Nephron progenitor cell (in vitro differentiated cells): ENCODE measurements at regions not wholly inside any gene's neighbourhood (a gene's known extent, or its start where the extent isn't known, plus 50 kb on each side); places are given as distances from the start of the nearest gene placed in this dataset.
"Not testable (repeated sequence)": the region's sequence is repeated elsewhere in the genome, so short reads cannot be mapped to it uniquely, and the experiment has no call there.

Experiments used
- DNase-seq: peaks from one replicate; pipeline ENCODE4 v3.0.0; 2021
- H3K27ac Mint-ChIP-seq: 2 replicates; pipeline ENCODE4 v1.8.0; 2021; ENCODE audit warnings: mild to moderate bottlenecking, moderate library complexity, mixed read lengths
- H3K27me3 Mint-ChIP-seq: 2 replicates; pipeline ENCODE4 v1.8.0; 2021; ENCODE audit warnings: mild to moderate bottlenecking, low read depth, mixed read lengths; ENCODE audit not compliant: poor library complexity
- H3K36me3 Mint-ChIP-seq: 2 replicates; pipeline ENCODE4 v1.8.0; 2021; ENCODE audit warnings: low read depth, mixed read lengths
- H3K4me1 Mint-ChIP-seq: 2 replicates; pipeline ENCODE4 v1.8.0; 2021; ENCODE audit warnings: mixed read lengths
- H3K4me3 Mint-ChIP-seq: 2 replicates; pipeline ENCODE4 v1.8.0; 2021; ENCODE audit warnings: mild to moderate bottlenecking, moderate library complexity, mixed read lengths
- H3K9me3 Mint-ChIP-seq: 2 replicates; pipeline ENCODE4 v1.8.0; 2021; ENCODE audit warnings: mild to moderate bottlenecking, moderate library complexity, mixed read lengths
- CTCF ChIP-seq: fragments of 200-600 bp; sonication (generic); IDR thresholded peaks from 2 replicates; pipeline ENCODE4 v1.5.0; 2021; ENCODE audit warnings: antibody characterized with exemption

GRCh38 chrX:55841962-55842752 lies 124.6 kb downstream of the RRAGB start:
- peaks cover 54% of the 10 kb centered on the region for H3K9me3 Mint-ChIP-seq
- H3K4me3 Mint-ChIP-seq, result no peak overlapping the region
- H3K4me1 Mint-ChIP-seq, result no peaks in the 10 kb centered on the region
- H3K27me3 Mint-ChIP-seq, result no peaks in the 10 kb centered on the region
- no peak for TF ChIP-seq CTCF
- DNase-seq, result no peak
- H3K36me3 Mint-ChIP-seq, result no peaks in the 10 kb centered on the region
- no peak overlapping the region for H3K27ac Mint-ChIP-seq

- not testable (repeated sequence) for H3K27ac Mint-ChIP-seq, H3K4me3 Mint-ChIP-seq, H3K36me3 Mint-ChIP-seq, H3K4me1 Mint-ChIP-seq, DNase-seq, H3K27me3 Mint-ChIP-seq
- H3K9me3 Mint-ChIP-seq, result peaks cover 66% of the 10 kb centered on the region
These were observed 149.2 kb downstream of the RRAGB start for GRCh38 chrX:55866779-55867178.

- no peak overlapping the region for H3K27ac Mint-ChIP-seq
- no peak for TF ChIP-seq CTCF
- no peak for DNase-seq
- H3K27me3 Mint-ChIP-seq, result no peaks in the 10 kb centered on the region
- no peak overlapping the region for H3K4me3 Mint-ChIP-seq
- no peaks in the 10 kb centered on the region for H3K4me1 Mint-ChIP-seq
- H3K36me3 Mint-ChIP-seq, result no peaks in the 10 kb centered on the region
- H3K9me3 Mint-ChIP-seq, result peaks cover 69% of the 10 kb centered on the region
These were observed 149.7 kb downstream of the RRAGB start for GRCh38 chrX:55867181-55867651.

GRCh38 chrX:55867708-55868107 lies 150.2 kb downstream of the RRAGB start:
- Mint-ChIP-seq H3K4me3 (no peak overlapping the region), H3K27me3 (no peaks in the 10 kb centered on the region), H3K27ac (no peak overlapping the region), H3K36me3 (no peaks in the 10 kb centered on the region), H3K9me3 (peaks cover 69% of the 10 kb centered on the region), H3K4me1 (no peaks in the 10 kb centered on the region)
- DNase-seq, result no peak
- no peak for TF ChIP-seq CTCF

GRCh38 chrX:55874807-55875206 lies 157.3 kb downstream of the RRAGB start:
- H3K27ac Mint-ChIP-seq, result no peak overlapping the region
- H3K4me1 Mint-ChIP-seq, result no peaks in the 10 kb centered on the region
- H3K4me3 Mint-ChIP-seq, result no peak overlapping the region
- no peak for DNase-seq
- H3K9me3 Mint-ChIP-seq, result peaks cover 43% of the 10 kb centered on the region
- no peak for TF ChIP-seq CTCF
- no peaks in the 10 kb centered on the region for H3K36me3 Mint-ChIP-seq
- no peaks in the 10 kb centered on the region for H3K27me3 Mint-ChIP-seq

GRCh38 chrX:55883541-55883940 lies 166.0 kb downstream of the RRAGB start:
- H3K27ac Mint-ChIP-seq, H3K27me3 Mint-ChIP-seq, H3K36me3 Mint-ChIP-seq, DNase-seq, H3K4me1 Mint-ChIP-seq, H3K4me3 Mint-ChIP-seq: not testable (repeated sequence)
- peaks cover 36% of the 10 kb centered on the region for H3K9me3 Mint-ChIP-seq
